SHP77 treated with DMSO at 0.1 percent for 48 hours (cell line): ENCODE measurements at regions not wholly inside any gene's neighbourhood (a gene's known extent, or its start where the extent isn't known, plus 50 kb on each side); places are given as distances from the start of the nearest gene placed in this dataset.
A peak's percentile ranks its signal among the peaks of the same experiment; 100 is the strongest.
"Not testable (repeated sequence)": the region's sequence is repeated elsewhere in the genome, so short reads cannot be mapped to it uniquely, and the experiment has no call there.

Source experiments
- DNase-seq: peaks from one replicate; lab custom pipeline; 2025; lab: John Stamatoyannopoulos, UW

GRCh38 chr1:88538222-88538899, 145.7 kb upstream of the PKN2 start:
- no peak for DNase-seq

DNA sequence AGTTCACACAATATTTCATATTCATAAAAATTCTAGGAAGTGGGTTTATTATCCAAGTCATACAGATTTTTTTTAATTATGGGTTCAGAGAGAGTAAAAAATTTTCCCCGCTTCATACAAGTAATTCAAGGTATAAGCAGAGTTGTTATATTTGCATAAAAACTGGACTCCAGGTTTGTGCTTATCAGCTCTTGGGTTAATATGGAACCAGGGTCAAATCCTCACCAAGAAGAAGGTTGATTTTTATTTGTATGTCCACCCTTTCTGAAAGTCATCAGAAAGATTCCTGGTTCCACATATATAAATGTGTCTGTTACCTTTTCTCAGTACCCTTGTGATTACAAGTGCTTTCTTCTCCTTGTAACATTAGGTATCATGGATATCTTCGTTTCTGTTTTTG, 143.8 kb upstream of the PKN2 start:
- DNase-seq, result no peak

- no peak for DNase-seq
Observed at GRCh38 chr1:88541596-88541995, 142.5 kb upstream of the PKN2 start.

DNA sequence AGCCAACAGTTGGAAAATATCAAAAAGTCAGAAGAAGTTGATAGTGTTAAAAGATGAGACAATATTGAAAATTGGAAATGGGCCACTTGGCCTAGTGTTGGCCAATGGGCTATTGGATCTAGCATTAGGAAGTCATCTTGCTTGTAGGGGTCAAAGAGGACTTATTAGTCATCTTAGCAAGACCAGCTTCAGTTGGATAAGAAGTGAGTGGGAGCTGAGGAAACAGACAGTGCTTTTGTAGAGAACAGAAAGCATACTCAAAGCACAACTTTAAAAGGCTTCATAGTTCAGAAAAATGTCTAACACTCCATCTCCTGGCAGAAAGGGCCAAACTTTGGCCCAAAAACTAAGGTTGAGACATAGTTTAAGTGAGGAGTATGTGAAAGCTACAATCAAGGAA, 139.9 kb upstream of the PKN2 start:
- no peak for DNase-seq

DNA sequence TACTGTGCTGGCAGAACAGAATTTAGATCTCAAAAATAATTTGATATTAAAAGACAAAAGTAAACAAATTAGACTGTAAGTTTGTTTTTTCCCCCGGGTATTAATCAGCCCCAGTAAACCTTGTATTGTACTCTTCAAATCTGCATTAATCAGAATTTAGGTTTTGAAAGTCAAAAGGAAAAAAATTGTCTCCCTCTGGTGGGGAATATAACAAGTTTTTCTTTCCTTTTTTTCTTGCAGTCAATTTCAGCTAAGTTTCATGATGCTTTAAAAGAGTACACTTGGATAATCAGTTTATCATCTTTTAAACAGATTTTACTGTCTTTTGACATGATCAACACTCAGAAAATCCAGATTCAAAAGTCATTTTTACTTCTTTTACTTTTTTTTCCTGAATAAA, 134.5 kb upstream of the PKN2 start:
- DNase-seq, result no peak

DNA sequence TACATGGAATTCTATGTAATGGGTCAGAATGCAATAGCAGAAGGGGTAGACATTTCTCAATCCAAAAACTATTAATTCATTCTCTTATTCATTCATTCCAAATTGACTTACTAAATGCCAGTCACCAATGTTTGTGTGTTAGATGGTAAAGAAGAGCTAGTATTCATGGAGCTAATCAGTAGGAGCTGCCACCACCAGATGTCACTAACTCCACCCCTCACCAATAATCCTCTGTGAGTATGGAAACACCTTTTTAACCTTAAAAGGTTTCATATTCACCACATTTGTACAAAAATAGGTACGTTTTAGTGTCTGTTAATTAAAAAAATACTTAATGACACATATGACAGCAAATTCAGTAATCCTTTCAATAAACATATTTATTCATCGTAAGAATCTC, 131.8 kb upstream of the PKN2 start:
- no peak for DNase-seq

GRCh38 chr1:88557014-88557413, 127.1 kb upstream of the PKN2 start:
- DNase-seq, result no peak

- no peak for DNase-seq
Observed at GRCh38 chr1:88560621-88561020, 123.5 kb upstream of the PKN2 start.

DNA sequence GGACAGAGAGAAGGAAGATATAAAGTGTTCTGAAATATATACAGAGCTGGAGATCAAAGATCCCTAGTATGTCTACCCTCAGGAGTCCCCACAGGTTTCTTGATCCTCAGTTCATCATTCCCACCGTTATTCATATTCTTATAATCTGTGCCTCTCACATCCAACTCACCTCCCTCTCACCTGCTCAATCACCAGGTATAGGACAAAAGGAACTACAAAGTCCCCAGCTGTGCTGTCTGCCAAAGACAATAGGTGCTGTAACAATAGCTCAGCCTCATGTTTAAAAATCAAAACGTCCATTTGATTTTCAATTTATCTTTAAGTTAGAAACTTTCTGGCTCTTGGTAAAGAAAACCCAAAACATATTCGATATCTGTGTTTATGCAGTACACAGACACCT, 121.1 kb upstream of the PKN2 start:
- no peak for DNase-seq

DNA sequence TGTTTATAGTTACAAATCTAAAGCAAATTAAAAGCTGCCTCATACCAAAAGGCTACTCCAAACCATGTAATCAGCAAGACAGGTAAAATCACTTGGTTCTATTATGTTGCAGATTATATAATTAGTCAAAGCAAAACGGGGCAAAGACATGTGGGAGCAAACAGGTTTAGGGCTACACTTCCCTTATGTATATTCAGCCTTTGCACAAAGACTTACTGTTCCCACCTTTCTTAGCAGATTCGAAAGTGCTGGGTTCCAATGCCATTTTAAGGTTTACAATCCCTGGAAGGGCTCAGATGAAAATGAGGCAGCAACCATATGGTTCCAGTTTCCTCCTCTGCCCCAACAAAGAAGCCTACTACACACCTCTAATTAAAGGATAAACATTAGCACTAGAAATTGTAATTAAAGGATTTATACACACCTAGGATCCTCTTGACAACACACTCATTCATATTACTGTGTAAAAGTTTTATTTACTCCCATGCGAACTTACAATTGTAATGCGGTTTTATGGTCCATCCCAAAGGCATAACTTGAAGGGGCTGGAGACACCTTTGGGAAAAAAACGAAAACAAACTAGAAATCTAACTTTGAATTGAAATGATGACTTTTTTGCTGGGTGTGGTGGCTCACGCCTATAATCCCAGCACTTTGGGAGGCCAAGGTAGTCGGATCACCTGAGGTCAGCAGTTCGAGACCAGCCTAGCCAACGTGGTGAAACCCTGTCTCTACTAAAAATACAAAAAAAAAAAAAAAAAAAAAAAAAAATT, 117.3 kb upstream of the PKN2 start:
- DNase-seq, result no peak

- DNase-seq, result no peak
Observed at GRCh38 chr1:88571506-88571905, 112.6 kb upstream of the PKN2 start.

- no peak for DNase-seq
Observed at GRCh38 chr1:88579598-88579997, 104.5 kb upstream of the PKN2 start.

DNA sequence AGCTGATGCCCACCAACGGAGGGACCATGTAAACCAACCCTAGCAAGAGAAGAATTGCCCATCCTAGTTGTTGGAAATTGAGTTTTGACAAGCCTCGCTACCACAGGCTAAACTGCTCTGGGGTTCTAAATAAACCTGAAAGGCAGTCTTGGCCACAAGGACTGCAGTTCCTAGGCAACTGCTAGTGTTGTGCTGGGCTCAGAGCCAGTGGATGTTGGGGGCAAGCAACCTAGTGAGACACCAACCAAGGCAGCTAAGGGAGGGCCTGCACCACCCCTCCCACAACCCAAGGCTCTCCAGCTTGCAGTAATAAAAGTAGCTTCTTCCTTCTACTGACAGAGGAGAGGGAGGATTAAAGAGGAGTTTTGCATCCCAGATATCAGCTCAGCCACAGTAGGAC, 102.4 kb upstream of the PKN2 start:
- no peak for DNase-seq

DNA sequence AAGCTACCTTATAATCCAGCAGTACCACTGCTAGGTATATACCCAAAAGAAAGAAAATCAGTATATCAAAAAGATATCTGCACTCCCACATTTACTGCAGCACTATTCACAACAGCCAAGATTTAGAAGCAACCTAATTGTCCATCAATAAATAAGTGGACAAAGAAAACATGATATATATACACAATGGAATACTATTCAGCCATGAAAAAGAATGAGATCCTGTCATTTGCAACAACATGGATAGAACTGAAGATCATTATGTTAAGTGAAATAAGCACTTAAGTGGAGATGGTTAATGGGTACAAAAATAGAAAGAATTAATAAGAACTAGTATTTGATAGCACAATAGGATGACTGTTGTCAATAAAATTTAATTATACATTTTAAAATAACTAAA, 90.7 kb upstream of the PKN2 start:
- no peak for DNase-seq

DNA sequence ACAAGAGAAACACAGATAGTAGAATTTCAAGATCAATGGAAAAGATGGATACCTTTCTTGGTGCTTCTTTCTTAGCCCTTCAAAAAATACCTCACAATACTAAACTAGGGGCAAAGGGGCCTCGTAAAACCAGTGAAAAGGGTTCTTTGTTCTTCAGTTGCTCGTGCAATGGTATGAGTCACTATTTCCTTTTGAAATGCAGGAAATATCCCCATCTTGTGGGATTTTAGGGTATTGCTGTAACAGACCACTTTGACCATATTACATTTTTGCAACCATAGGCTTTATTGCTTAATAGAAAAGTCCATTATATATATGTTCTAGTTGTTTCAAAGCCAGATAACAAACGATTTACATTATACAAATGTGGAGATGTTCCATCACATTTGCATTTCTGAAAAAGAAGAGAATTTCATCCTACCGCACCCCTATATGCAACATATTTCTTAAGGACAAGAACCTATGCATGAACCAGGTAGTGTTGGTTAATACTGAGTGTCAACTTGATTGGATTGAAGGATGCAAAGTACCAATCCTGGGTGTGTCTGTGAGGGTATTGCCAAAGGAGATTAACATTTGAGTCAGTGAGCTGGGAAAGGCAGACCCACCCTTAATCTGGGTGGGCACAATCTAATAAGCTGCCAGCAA, 88.6 kb upstream of the PKN2 start:
- peak; percentile 8 for DNase-seq

GRCh38 chr1:88597973-88598372, 86.1 kb upstream of the PKN2 start:
- DNase-seq, result not testable (repeated sequence)

- peak; percentile 44 for DNase-seq
Observed at GRCh38 chr1:88608139-88608943, 75.7 kb upstream of the PKN2 start.

DNA sequence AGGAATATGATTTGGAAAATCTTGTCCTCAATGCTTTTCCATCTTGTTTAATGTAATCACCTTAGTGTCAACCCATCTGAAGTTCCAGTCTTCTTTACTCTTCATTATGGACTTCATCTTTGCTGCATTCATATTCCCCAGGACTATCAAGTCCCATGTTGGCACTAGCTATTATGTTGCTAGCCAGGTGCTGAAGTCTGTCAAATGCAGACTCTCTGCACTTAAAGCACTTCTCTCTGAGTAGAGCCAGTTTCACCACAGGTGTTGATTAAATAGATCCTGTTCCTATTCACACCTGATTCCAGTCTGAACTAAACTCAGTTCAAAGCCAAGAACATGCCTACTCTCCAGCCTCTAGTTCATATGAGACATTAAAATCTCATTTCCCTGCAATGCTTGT, 75.0 kb upstream of the PKN2 start:
- peak; percentile 22 for DNase-seq

DNA sequence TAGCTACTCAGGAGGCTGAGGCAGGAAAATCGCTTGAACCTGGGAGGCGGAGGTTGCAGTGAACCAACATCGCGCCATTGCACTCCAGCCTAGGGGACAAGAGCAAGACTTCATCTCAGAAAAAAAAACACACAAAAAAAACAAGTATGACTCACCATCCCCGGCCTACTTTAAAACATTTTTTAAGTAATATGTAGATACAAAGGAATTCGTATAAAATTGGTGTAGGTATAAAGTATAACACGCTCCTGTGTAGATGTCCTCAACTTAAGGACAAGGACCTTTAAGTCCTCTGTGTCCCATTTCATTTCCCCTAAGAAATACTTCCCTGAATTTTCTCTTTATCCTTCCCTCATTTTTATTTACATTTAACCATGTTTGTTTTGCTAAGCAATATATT, 73.4 kb upstream of the PKN2 start:
- DNase-seq, result no peak

- peak; percentile 7 for DNase-seq
Observed at GRCh38 chr1:88612292-88612691, 71.8 kb upstream of the PKN2 start.

GRCh38 chr1:88612773-88613172, 71.3 kb upstream of the PKN2 start:
- DNase-seq, result peak; percentile 91

DNA sequence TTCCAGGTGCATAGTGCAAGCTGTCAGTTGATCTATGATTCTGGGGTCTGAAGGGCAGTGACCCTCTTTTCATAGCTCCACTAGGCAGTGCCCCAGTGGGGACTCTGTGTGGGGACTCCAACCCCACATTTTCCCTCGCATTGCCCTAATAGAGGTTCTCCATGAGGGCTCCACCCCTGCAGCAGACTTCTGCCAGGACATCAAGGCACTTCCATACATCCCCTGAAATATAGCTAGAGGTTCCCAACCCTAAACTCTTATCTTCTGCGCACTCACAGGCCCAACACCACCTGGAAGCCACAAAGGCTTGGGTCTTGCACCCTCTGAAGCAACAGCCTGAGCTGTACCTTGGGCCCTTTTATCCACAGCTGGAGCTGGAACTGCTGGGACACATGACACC, 65.7 kb upstream of the PKN2 start:
- DNase-seq, result no peak
